ENCODE measurements at regions not wholly inside any gene's neighbourhood (a gene's known extent, or its start where the extent isn't known, plus 50 kb on each side); places are given as distances from the start of the nearest gene placed in this dataset.

DNA sequence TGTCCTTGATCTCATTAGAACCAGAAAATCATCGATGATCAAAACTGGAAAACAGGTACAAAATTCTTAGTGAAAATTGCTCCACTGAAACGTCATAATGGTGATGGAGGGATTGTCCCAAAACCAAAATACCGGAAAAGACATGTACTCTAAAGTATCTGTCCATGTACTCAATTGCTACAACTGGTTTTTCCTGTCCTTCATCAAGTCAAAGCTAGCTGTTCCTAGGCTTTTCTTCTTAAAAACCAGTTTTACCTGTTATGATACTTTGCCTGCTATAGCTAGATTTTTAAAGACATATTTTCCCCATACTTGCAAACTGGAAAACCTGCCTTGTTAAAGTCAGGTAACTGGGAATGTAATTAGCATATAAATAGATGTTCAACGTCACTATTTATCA is 50.5 kb upstream of the LRRC1 start:
- H3K4me3 ChIP-seq (ENCODE audit: low read depth, low read length), result no peak overlapping the region
- DNase-seq (ENCODE audit: low read depth), result no peak
- TF ChIP-seq CTCF (IDR thresholded peaks at IDR 0.05; ENCODE audit: insufficient read depth, low read depth, low read length), result no peak

GRCh38 chr6:53741034-53741823 is 53.6 kb upstream of the LRRC1 start:
- TF ChIP-seq CTCF (IDR thresholded peaks at IDR 0.05; ENCODE audit: insufficient read depth, low read depth, low read length), result no peak
- H3K4me3 ChIP-seq (ENCODE audit: low read depth, low read length), result no peak overlapping the region

DNA sequence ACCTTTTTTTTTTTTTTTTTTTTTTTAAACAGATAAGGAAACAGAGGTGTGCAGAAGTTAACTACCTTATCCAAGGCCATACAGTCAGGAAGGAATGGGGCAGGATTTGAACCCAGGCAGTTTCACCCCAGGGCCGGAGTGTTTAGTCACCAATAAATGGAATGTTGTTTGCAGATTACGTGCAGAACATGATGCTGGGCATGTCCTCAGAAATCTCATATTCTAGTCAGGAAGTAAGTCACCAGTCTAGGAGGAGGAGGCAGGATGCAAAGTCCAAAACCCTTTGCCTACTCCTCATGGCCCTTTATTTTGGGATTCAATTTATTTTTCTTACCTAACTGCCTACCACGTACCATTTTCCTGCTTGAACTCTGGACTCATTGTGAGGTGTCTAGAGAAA is 57.1 kb upstream of the LRRC1 start:
- TF ChIP-seq CTCF (IDR thresholded peaks at IDR 0.05; ENCODE audit: insufficient read depth, low read depth, low read length), result no peak
- no peak for DNase-seq (ENCODE audit: low read depth)

More at GRCh38 chr6:53741034-53741823, 53.6 kb upstream of the LRRC1 start:
- DNase-seq (ENCODE audit: low read depth), result peak; percentile 68

DNA sequence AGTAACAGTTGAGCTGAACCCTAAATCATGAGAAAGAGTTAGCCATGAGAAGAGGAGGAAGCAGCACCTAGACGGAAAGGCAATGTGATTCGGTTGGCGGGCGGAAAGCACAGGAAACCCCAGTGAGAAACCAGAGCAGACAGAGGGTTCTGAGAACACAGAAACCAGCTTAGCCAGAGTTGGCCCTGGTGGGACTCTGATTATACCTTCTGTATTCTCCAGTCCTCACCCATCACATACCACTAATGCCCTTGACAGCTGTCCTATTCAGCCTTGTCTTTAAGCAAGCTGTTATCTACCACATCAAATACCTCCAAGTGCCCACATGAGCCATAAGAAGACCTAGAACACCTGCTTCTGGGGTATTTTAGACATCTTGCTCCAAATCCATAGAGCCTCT is 58.9 kb upstream of the LRRC1 start:
- no peak for DNase-seq (ENCODE audit: low read depth)
- H3K4me3 ChIP-seq (ENCODE audit: low read depth, low read length), result no peak overlapping the region
- TF ChIP-seq CTCF (IDR thresholded peaks at IDR 0.05; ENCODE audit: insufficient read depth, low read depth, low read length), result no peak

More for the DNA sequence above, 57.1 kb upstream of the LRRC1 start:
- H3K4me3 ChIP-seq (ENCODE audit: low read depth, low read length), result no peak overlapping the region

- DNase-seq (ENCODE audit: low read depth), result peak; percentile 93
- TF ChIP-seq CTCF (IDR thresholded peaks at IDR 0.05; ENCODE audit: insufficient read depth, low read depth, low read length), result peak; percentile 61
- H3K4me3 ChIP-seq (ENCODE audit: low read depth, low read length), result peak overlapping the region; percentile 2
Measured at GRCh38 chr6:53734473-53735299, 60.1 kb upstream of the LRRC1 start.

DNA sequence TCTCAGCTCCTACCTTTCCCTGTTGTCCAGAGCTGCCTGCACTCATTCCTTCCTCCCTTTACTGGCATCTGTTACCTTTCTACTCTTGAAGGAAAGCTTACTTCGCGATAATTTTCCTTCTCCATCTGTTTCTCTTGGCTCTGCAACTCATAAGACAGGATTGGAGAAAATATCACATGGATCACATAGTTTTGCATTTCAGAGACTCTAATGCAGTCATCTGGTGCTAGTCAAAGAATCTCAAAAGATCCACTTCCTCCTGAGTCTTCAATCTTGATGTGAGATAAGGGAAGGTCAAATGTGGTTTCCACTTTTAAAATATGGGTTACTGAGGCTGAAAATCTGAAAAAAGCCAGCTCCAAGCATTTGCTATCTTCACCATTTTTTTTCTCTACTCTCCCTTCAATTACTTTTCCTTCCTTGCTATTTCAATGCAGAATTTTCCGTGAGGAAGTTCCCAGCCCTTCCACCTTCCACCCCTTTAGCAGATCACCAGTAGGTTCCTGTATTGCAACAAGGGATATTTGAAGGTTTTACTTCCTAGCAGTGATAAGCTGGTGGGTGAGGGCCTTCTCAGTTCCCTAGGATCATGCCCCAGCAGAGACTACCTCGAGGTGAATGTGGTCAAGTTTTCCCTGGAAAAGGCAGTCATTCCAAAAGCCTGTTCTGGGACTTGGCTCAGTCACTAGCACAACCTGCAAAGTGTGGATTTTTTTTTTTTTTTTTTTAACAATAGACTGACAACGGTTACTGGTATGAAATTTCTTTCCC is 62.8 kb upstream of the LRRC1 start:
- H3K4me3 ChIP-seq (ENCODE audit: low read depth, low read length), result no peak overlapping the region
- peak; percentile 30 for DNase-seq (ENCODE audit: low read depth)
- TF ChIP-seq CTCF (IDR thresholded peaks at IDR 0.05; ENCODE audit: insufficient read depth, low read depth, low read length), result no peak

Data from fibroblast of villous mesenchyme (primary cell).